Suppressor macrophage treated with lipopolysaccharide for 4 hours (primary cell): ENCODE measurements at regions not wholly inside any gene's neighbourhood (a gene's known extent, or its start where the extent isn't known, plus 50 kb on each side); places are given as distances from the start of the nearest gene placed in this dataset.

Experiments used
- DNase-seq: peaks from one replicate; pipeline ENCODE4 v3.0.0-alpha.2; 2020

GRCh38 chr7:132072873-132073272, 503.4 kb downstream of the PLXNA4 start:
- DNase-seq: no peak

GRCh38 chr7:132072165-132072564, 504.1 kb downstream of the PLXNA4 start:
- DNase-seq: no peak

GRCh38 chr7:132069306-132069705, 507.0 kb downstream of the PLXNA4 start:
- no peak for DNase-seq

GRCh38 chr7:132066761-132067171, 509.5 kb downstream of the PLXNA4 start:
- DNase-seq: no peak

GRCh38 chr7:132065989-132066603, 509.7 kb upstream of the PODXL start:
- DNase-seq: no peak

GRCh38 chr7:132065193-132065988, 509.0 kb upstream of the PODXL start:
- no peak for DNase-seq

- no peak for DNase-seq
These were observed 507.4 kb upstream of the PODXL start for GRCh38 chr7:132063800-132064199.

GRCh38 chr7:132061937-132062336, 505.5 kb upstream of the PODXL start:
- no peak for DNase-seq

GRCh38 chr7:132059141-132059540, 502.7 kb upstream of the PODXL start:
- DNase-seq: no peak

GRCh38 chr7:132055336-132056120, 499.1 kb upstream of the PODXL start:
- DNase-seq: no peak

GRCh38 chr7:132053871-132054270, 497.4 kb upstream of the PODXL start:
- DNase-seq: no peak

- no peak for DNase-seq
These were observed 494.9 kb upstream of the PODXL start for GRCh38 chr7:132051311-132051710.

GRCh38 chr7:132049462-132050304, 493.3 kb upstream of the PODXL start:
- peak; percentile 34 for DNase-seq

- DNase-seq: no peak
These were observed 489.1 kb upstream of the PODXL start for GRCh38 chr7:132045481-132045980.

GRCh38 chr7:132045002-132045401, 488.6 kb upstream of the PODXL start:
- DNase-seq: no peak

GRCh38 chr7:132044247-132044646, 487.8 kb upstream of the PODXL start:
- no peak for DNase-seq

GRCh38 chr7:132041108-132041507, 484.7 kb upstream of the PODXL start:
- DNase-seq: no peak

- DNase-seq: no peak
These were observed 479.3 kb upstream of the PODXL start for GRCh38 chr7:132035517-132036362.

GRCh38 chr7:132034748-132035416, 478.5 kb upstream of the PODXL start:
- DNase-seq: no peak

- no peak for DNase-seq
These were observed 474.5 kb upstream of the PODXL start for GRCh38 chr7:132030883-132031282.

GRCh38 chr7:132030086-132030568, 473.7 kb upstream of the PODXL start:
- no peak for DNase-seq
